ENCODE measurements at regions not wholly inside any gene's neighbourhood (a gene's known extent, or its start where the extent isn't known, plus 50 kb on each side); places are given as distances from the start of the nearest gene placed in this dataset.

DNA sequence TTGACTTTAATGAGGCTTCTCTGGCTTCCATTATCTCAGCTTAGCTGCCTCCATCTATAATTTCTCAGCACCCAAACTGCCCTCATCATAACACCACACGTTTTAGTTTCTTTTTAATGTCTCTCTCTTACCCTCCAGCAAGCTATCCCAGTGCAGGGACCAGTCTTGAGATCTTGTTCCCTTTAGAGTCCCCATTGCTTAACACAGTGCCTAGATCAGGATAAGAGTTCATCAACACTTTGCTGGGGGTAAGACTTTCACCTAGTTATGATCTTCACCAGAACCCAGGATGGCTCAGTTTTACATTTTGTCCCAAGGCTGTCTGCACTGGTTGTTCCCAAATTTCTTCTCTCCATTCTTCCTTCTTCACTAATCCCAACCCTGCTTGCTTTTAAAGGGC, 126.1 kb downstream of the OR2B2 start (continued):
- TF ChIP-seq, protein P1, sequence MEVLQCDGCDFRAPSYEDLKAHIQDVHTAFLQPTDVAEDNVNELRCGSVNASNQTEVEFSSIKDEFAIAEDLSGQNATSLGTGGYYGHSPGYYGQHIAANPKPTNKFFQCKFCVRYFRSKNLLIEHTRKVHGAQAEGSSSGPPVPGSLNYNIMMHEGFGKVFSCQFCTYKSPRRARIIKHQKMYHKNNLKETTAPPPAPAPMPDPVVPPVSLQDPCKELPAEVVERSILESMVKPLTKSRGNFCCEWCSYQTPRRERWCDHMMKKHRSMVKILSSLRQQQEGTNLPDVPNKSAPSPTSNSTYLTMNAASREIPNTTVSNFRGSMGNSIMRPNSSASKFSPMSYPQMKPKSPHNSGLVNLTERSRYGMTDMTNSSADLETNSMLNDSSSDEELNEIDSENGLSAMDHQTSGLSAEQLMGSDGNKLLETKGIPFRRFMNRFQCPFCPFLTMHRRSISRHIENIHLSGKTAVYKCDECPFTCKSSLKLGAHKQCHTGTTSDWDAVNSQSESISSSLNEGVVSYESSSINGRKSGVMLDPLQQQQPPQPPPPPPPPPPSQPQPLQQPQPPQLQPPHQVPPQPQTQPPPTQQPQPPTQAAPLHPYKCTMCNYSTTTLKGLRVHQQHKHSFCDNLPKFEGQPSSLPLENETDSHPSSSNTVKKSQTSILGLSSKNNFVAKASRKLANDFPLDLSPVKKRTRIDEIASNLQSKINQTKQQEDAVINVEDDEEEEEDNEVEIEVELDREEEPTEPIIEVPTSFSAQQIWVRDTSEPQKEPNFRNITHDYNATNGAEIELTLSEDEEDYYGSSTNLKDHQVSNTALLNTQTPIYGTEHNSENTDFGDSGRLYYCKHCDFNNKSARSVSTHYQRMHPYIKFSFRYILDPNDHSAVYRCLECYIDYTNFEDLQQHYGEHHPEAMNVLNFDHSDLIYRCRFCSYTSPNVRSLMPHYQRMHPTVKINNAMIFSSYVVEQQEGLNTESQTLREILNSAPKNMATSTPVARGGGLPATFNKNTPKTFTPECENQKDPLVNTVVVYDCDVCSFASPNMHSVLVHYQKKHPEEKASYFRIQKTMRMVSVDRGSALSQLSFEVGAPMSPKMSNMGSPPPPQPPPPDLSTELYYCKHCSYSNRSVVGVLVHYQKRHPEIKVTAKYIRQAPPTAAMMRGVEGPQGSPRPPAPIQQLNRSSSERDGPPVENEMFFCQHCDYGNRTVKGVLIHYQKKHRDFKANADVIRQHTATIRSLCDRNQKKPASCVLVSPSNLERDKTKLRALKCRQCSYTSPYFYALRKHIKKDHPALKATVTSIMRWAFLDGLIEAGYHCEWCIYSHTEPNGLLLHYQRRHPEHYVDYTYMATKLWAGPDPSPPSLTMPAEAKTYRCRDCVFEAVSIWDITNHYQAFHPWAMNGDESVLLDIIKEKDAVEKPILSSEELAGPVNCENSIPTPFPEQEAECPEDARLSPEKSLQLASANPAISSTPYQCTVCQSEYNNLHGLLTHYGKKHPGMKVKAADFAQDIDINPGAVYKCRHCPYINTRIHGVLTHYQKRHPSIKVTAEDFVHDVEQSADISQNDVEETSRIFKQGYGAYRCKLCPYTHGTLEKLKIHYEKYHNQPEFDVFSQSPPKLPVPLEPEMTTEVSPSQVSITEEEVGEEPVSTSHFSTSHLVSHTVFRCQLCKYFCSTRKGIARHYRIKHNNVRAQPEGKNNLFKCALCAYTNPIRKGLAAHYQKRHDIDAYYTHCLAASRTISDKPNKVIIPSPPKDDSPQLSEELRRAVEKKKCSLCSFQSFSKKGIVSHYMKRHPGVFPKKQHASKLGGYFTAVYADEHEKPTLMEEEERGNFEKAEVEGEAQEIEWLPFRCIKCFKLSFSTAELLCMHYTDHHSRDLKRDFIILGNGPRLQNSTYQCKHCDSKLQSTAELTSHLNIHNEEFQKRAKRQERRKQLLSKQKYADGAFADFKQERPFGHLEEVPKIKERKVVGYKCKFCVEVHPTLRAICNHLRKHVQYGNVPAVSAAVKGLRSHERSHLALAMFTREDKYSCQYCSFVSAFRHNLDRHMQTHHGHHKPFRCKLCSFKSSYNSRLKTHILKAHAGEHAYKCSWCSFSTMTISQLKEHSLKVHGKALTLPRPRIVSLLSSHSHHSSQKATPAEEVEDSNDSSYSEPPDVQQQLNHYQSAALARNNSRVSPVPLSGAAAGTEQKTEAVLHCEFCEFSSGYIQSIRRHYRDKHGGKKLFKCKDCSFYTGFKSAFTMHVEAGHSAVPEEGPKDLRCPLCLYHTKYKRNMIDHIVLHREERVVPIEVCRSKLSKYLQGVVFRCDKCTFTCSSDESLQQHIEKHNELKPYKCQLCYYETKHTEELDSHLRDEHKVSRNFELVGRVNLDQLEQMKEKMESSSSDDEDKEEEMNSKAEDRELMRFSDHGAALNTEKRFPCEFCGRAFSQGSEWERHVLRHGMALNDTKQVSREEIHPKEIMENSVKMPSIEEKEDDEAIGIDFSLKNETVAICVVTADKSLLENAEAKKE (CRISPR knock-in tag; IDR thresholded peaks at IDR 0.05) = no peak
- TF ChIP-seq JUNB (IDR thresholded peaks at IDR 0.05; ENCODE audit: unreplicated experiment) = no peak
- TF ChIP-seq ZNF331 (CRISPR knock-in tag; IDR thresholded peaks at IDR 0.05; ENCODE audit: low read depth) = no peak
- TF ChIP-seq ZNF114 (CRISPR knock-in tag; IDR thresholded peaks at IDR 0.05) = no peak

DNA sequence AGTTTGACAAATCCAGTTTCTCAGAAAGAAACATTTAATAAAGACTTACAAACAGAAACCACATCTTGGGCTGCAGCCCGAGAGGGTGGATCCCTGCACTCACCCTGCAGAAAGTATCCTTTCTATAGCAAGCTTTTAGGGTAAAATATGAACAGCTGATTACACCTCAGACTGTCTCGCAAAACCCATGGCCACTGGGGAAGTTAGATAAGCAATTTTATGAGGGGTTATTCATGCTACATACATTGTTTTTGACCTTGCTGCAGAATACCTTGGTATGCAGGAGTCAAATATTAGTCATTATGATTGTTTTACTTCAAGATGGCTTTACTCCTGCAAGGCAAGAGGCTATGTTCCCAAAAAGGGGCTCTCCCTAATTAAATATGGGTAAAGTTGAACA, 126.9 kb downstream of the OR2B2 start:
- H3K9me3 Mint-ChIP-seq = no peaks in the 10 kb centered on the region
- peaks cover 12% of the 10 kb centered on the region; the same call in 2 of the 3 replicates for H3K4me1 Mint-ChIP-seq
- Histone ChIP-seq H4K20me1 (replicated peaks; ENCODE audit: insufficient read depth) (no peaks in the 10 kb centered on the region), H3K36me3 (ENCODE audit: insufficient read depth) (no peaks in the 10 kb centered on the region), H3K79me2 (replicated peaks; ENCODE audit: insufficient read depth) (no peaks in the 10 kb centered on the region), H2AFZ (no peak overlapping the region), H3K4me1 (ENCODE audit: insufficient read depth) (0 out of 2 replicates have a peak, but pooled peaks cover 5% of the 10 kb centered on the region), H3K27me3 (ENCODE audit: insufficient read depth) (peaks cover 4% of the 10 kb centered on the region; the same call in 1 of the 2 replicates), H3K4me3 (no peak overlapping the region), H3K4me2 (no peak overlapping the region), H3K9me2 (ENCODE audit: insufficient read depth) (no peaks in the 10 kb centered on the region), H3K27ac (ENCODE audit: low read depth) (no peak overlapping the region), H3F3A (replicated peaks; ENCODE audit: low read depth) (no peaks in the 10 kb centered on the region)
- peaks cover 12% of the 10 kb centered on the region for H3K27me3 Mint-ChIP-seq (ENCODE audit: insufficient read depth, low read depth, poor library complexity)
- no peak overlapping the region for H3K4me3 Mint-ChIP-seq
- DNase-seq (ENCODE audit: low spot score) (no peak), ATAC-seq (no peak)
- no peak overlapping the region for H3K27ac Mint-ChIP-seq
- no peaks in the 10 kb centered on the region for H3K36me3 Mint-ChIP-seq (ENCODE audit: low read depth)
- TF ChIP-seq, protein P1 (CRISPR knock-in tag; IDR thresholded peaks at IDR 0.05) = no peak
- TF ChIP-seq, protein P2, sequence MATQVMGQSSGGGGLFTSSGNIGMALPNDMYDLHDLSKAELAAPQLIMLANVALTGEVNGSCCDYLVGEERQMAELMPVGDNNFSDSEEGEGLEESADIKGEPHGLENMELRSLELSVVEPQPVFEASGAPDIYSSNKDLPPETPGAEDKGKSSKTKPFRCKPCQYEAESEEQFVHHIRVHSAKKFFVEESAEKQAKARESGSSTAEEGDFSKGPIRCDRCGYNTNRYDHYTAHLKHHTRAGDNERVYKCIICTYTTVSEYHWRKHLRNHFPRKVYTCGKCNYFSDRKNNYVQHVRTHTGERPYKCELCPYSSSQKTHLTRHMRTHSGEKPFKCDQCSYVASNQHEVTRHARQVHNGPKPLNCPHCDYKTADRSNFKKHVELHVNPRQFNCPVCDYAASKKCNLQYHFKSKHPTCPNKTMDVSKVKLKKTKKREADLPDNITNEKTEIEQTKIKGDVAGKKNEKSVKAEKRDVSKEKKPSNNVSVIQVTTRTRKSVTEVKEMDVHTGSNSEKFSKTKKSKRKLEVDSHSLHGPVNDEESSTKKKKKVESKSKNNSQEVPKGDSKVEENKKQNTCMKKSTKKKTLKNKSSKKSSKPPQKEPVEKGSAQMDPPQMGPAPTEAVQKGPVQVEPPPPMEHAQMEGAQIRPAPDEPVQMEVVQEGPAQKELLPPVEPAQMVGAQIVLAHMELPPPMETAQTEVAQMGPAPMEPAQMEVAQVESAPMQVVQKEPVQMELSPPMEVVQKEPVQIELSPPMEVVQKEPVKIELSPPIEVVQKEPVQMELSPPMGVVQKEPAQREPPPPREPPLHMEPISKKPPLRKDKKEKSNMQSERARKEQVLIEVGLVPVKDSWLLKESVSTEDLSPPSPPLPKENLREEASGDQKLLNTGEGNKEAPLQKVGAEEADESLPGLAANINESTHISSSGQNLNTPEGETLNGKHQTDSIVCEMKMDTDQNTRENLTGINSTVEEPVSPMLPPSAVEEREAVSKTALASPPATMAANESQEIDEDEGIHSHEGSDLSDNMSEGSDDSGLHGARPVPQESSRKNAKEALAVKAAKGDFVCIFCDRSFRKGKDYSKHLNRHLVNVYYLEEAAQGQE (IDR thresholded peaks at IDR 0.05; ENCODE audit: unreplicated experiment) = no peak
- TF ChIP-seq ZNF331 (CRISPR knock-in tag; IDR thresholded peaks at IDR 0.05; ENCODE audit: low read depth) = no peak
- no peak for TF ChIP-seq STAT1 (IDR thresholded peaks at IDR 0.05; ENCODE audit: unreplicated experiment)
